H9 (cell line): ENCODE measurements at regions not wholly inside any gene's neighbourhood (a gene's known extent, or its start where the extent isn't known, plus 50 kb on each side); places are given as distances from the start of the nearest gene placed in this dataset.

Experiments used
- DNase-seq: peaks from one replicate; pipeline ENCODE4 v3.0.0-alpha.2; 2017
- H2AFZ ChIP-seq: one replicate; pipeline ENCODE4 v1.6.1; 2013; ENCODE audit warnings: mild to moderate bottlenecking, low read length, control low read depth, moderate library complexity
- H2AK5ac ChIP-seq: 2 replicates; pipeline ENCODE4 v1.6.1; 2013; ENCODE audit warnings: low read length, control low read depth, mixed read lengths; ENCODE audit not compliant: insufficient read length
- H2BK120ac ChIP-seq: one replicate; pipeline ENCODE4 v1.6.1; 2013; ENCODE audit warnings: low read depth, mild to moderate bottlenecking, low read length, control low read depth, inconsistent platforms; ENCODE audit not compliant: poor library complexity, severe bottlenecking
- H2BK12ac ChIP-seq: 2 replicates; pipeline ENCODE4 v1.6.1; 2013; ENCODE audit warnings: low read length, control low read depth, mixed read lengths, low read depth; ENCODE audit not compliant: insufficient read length
- H2BK15ac ChIP-seq: 2 replicates; pipeline ENCODE4 v1.6.1; 2013; ENCODE audit warnings: low read depth, low read length, control low read depth
- H2BK20ac ChIP-seq: one replicate; pipeline ENCODE4 v1.6.1; 2013; ENCODE audit warnings: low read depth, mild to moderate bottlenecking, low read length, control low read depth, inconsistent platforms; ENCODE audit not compliant: poor library complexity, severe bottlenecking
- H2BK5ac ChIP-seq: 2 replicates; pipeline ENCODE4 v1.6.1; 2013; ENCODE audit warnings: low read length, control low read depth, mixed read lengths; ENCODE audit not compliant: insufficient read length
- H3K14ac ChIP-seq: 2 replicates; pipeline ENCODE4 v1.6.1; 2013; ENCODE audit warnings: low read length, control low read depth; ENCODE audit not compliant: insufficient read depth
- H3K18ac ChIP-seq: 2 replicates; pipeline ENCODE4 v1.6.1; 2013; ENCODE audit warnings: low read depth, mild to moderate bottlenecking, mixed read lengths, low read length, control low read depth; ENCODE audit not compliant: insufficient read length
- H3K23ac ChIP-seq: 2 replicates; pipeline ENCODE4 v1.6.1; 2013; ENCODE audit warnings: low read length, control low read depth, mixed read lengths, low read depth; ENCODE audit not compliant: insufficient read length
- H3K23me2 ChIP-seq: 2 replicates; pipeline ENCODE4 v1.6.1; 2013; ENCODE audit warnings: low read depth, mild to moderate bottlenecking, mixed read lengths, low read length, control low read depth; ENCODE audit not compliant: insufficient read length, poor library complexity, severe bottlenecking
- H3K27ac ChIP-seq: 2 replicates; pipeline ENCODE4 v1.5.1; 2013; ENCODE audit warnings: low read length, control low read depth, mixed read lengths, low read depth; ENCODE audit not compliant: insufficient read length
- H3K27me3 ChIP-seq: 2 replicates; pipeline ENCODE4 v1.6.1; 2013; ENCODE audit warnings: low read length, control low read depth, inconsistent platforms; ENCODE audit not compliant: insufficient read depth
- H3K4ac ChIP-seq: 2 replicates; pipeline ENCODE4 v1.6.1; 2013; ENCODE audit warnings: low read depth, mild to moderate bottlenecking, control low read depth, inconsistent platforms, low read length, moderate library complexity
- H3K4me1 ChIP-seq: 2 replicates; pipeline ENCODE4 v1.6.1; 2013; ENCODE audit warnings: low read length, control low read depth, inconsistent platforms; ENCODE audit not compliant: insufficient read depth
- H3K4me2 ChIP-seq: 2 replicates; pipeline ENCODE4 v1.6.1; 2013; ENCODE audit warnings: low read length, control low read depth, mixed read lengths; ENCODE audit not compliant: insufficient read length, insufficient read depth
- H3K56ac ChIP-seq: 2 replicates; pipeline ENCODE4 v1.6.1; 2013; ENCODE audit warnings: low read depth, mild to moderate bottlenecking, mixed read lengths, low read length, control low read depth; ENCODE audit not compliant: insufficient read length
- H3K79me1 ChIP-seq: 2 replicates; pipeline ENCODE4 v1.6.1; 2013; ENCODE audit warnings: low read depth, mild to moderate bottlenecking, moderate library complexity, low read length, control low read depth, inconsistent platforms; ENCODE audit not compliant: insufficient read depth, poor library complexity, severe bottlenecking
- H3K79me2 ChIP-seq: 2 replicates; pipeline ENCODE4 v1.6.1; 2013; ENCODE audit warnings: low read length, control low read depth, inconsistent platforms; ENCODE audit not compliant: insufficient read depth
- H3K9ac ChIP-seq: 2 replicates; pipeline ENCODE4 v1.6.1; 2013; ENCODE audit warnings: low read length, control low read depth, mixed read lengths; ENCODE audit not compliant: insufficient read length; ENCODE audit errors: extremely low read depth
- H3K9me3 ChIP-seq: one replicate; pipeline ENCODE4 v1.6.1; 2013; ENCODE audit warnings: low read depth, low read length, inconsistent platforms; ENCODE audit not compliant: control insufficient read depth
- H3T11ph ChIP-seq: one replicate; pipeline ENCODE4 v1.6.1; 2013; ENCODE audit warnings: mild to moderate bottlenecking, low read length, control low read depth, inconsistent platforms
- H4K20me1 ChIP-seq: one replicate; pipeline ENCODE4 v1.6.1; 2013; ENCODE audit not compliant: control insufficient read depth, insufficient read length, insufficient read depth
- H4K5ac ChIP-seq: 2 replicates; pipeline ENCODE4 v1.6.1; 2013; ENCODE audit warnings: low read depth, mild to moderate bottlenecking, mixed read lengths, low read length, control low read depth; ENCODE audit not compliant: insufficient read length
- H4K8ac ChIP-seq: replicated peaks from 2 replicates; pipeline ENCODE4 v1.6.1; 2013; ENCODE audit warnings: low read length, control low read depth, mixed read lengths, low read depth; ENCODE audit not compliant: insufficient read length
- H4K91ac ChIP-seq: 2 replicates; pipeline ENCODE4 v1.6.1; 2013; ENCODE audit warnings: low read depth, mild to moderate bottlenecking, moderate library complexity, mixed read lengths, low read length, control low read depth; ENCODE audit not compliant: insufficient read length
- H3K27ac Mint-ChIP-seq, 3 experiments: 2 replicates in 2 of 3; 3 replicates in 1 of 3; pipeline ENCODE4 v1.8.0; 2020 to 2021; ENCODE audit warnings: mixed read lengths in 3 of 3, mild to moderate bottlenecking in 1 of 3, moderate library complexity in 1 of 3
- H3K27me3 Mint-ChIP-seq: 2 replicates; pipeline ENCODE4 v1.8.0; 2021; ENCODE audit warnings: low read depth, mild to moderate bottlenecking, moderate library complexity, mixed read lengths
- H3K36me3 Mint-ChIP-seq, 3 experiments: 2 replicates in 2 of 3; 3 replicates in 1 of 3; pipeline ENCODE4 v1.8.0; 2020 to 2021; ENCODE audit warnings: low read depth in 3 of 3, mixed read lengths in 3 of 3; ENCODE audit not compliant: insufficient read depth in 1 of 3
- H3K4me1 Mint-ChIP-seq, 2 experiments: 2 replicates each; pipeline ENCODE4 v1.8.0; 2020; ENCODE audit warnings: mixed read lengths in 2 of 2
- H3K4me3 Mint-ChIP-seq, 2 experiments: 2 replicates in 1 of 2; 3 replicates in 1 of 2; pipeline ENCODE4 v1.8.0; 2020 to 2021; ENCODE audit warnings: mild to moderate bottlenecking in 2 of 2, mixed read lengths in 2 of 2, moderate library complexity in 1 of 2
- H3K9me3 Mint-ChIP-seq, 2 experiments: 2 replicates in 1 of 2; 3 replicates in 1 of 2; pipeline ENCODE4 v1.8.0; 2020; ENCODE audit warnings: mild to moderate bottlenecking in 2 of 2, mixed read lengths in 2 of 2, moderate library complexity in 1 of 2
- WGBS: extraction: QIAGEN DNeasy Blood & Tissue Kit; methylation state at CpG from one replicate; pipeline ENCODE4 v1.1.7; 2013; ENCODE audit warnings: missing lambda C conversion rate, low lambda C conversion rate, mixed read lengths; ENCODE audit not compliant: insufficient read length; ENCODE audit errors: extremely low coverage; 5-methylcytosine and 5-hydroxymethylcytosine counted together
- TF ChIP-seq, protein P1 (sequence below): fragments of 200-600 bp; sonication (generic); conservative IDR thresholded peaks from 3 replicates; pipeline ENCODE4 v1.8.0; 2021; ENCODE audit warnings: antibody characterized with exemption, mild to moderate bottlenecking

GRCh38 chr2:19228715-19229114 is 129.7 kb downstream of the OSR1 start:
- Histone ChIP-seq H2BK120ac (no peak overlapping the region), H3K4me2 (no peak overlapping the region), H3K27me3 (no peaks in the 10 kb centered on the region), H3K23ac (no peak overlapping the region), H2BK15ac (no peak overlapping the region), H2AK5ac (no peak overlapping the region), H3K14ac (no peak overlapping the region), H4K8ac (no peak overlapping the region), H4K20me1 (no peaks in the 10 kb centered on the region), H3K4ac (no peak overlapping the region), H3K9me3 (no peaks in the 10 kb centered on the region), H2BK5ac (no peak overlapping the region), H3K56ac (no peak overlapping the region), H3K23me2 (no peaks in the 10 kb centered on the region), H3K27ac (no peak overlapping the region), H3K79me2 (no peaks in the 10 kb centered on the region), H3K4me1 (peaks cover 9% of the 10 kb centered on the region), H4K91ac (no peak overlapping the region), H3T11ph (no peak overlapping the region), H4K5ac (no peak overlapping the region), H2AFZ (no peak overlapping the region), H3K9ac (no peak overlapping the region), H3K79me1 (no peaks in the 10 kb centered on the region), H3K18ac (no peak overlapping the region), H2BK20ac (no peak overlapping the region), H2BK12ac (no peak overlapping the region)
- peak overlapping the region in 1 of 2 experiments; percentile 39; a peak in 2 of 5 replicates for H3K4me3 Mint-ChIP-seq
- H3K9me3 Mint-ChIP-seq: no peaks in the 10 kb centered on the region; a peak in 1 of 5 replicates
- H3K27ac Mint-ChIP-seq: peak overlapping the region; percentile 35 to 94 (median 67); a peak in 5 of 7 replicates
- peaks cover 30 to 56% of the 10 kb centered on the region in 2 experiments for H3K4me1 Mint-ChIP-seq
- DNase-seq: peak; percentile 86
- H3K36me3 Mint-ChIP-seq: no peaks in the 10 kb centered on the region
- no CpG with 5 or more reads among the region's 3 CpGs for WGBS
- TF ChIP-seq, protein P1, sequence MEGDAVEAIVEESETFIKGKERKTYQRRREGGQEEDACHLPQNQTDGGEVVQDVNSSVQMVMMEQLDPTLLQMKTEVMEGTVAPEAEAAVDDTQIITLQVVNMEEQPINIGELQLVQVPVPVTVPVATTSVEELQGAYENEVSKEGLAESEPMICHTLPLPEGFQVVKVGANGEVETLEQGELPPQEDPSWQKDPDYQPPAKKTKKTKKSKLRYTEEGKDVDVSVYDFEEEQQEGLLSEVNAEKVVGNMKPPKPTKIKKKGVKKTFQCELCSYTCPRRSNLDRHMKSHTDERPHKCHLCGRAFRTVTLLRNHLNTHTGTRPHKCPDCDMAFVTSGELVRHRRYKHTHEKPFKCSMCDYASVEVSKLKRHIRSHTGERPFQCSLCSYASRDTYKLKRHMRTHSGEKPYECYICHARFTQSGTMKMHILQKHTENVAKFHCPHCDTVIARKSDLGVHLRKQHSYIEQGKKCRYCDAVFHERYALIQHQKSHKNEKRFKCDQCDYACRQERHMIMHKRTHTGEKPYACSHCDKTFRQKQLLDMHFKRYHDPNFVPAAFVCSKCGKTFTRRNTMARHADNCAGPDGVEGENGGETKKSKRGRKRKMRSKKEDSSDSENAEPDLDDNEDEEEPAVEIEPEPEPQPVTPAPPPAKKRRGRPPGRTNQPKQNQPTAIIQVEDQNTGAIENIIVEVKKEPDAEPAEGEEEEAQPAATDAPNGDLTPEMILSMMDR: no peak; the same call in 2 of the 3 replicates
- no peaks in the 10 kb centered on the region for H3K27me3 Mint-ChIP-seq
